WTC11 (cell line): ENCODE measurements at regions not wholly inside any gene's neighbourhood (a gene's known extent, or its start where the extent isn't known, plus 50 kb on each side); places are given as distances from the start of the nearest gene placed in this dataset.

Experiments
- ATAC-seq: fragments of 200-7000 bp; cut with Tn5 transposase; 2 replicates; pipeline ENCODE4 v1.10.0; 2021; ENCODE audit warnings: mild to moderate bottlenecking, moderate library complexity
- CTCF ChIA-PET: fragments of 300-600 bp; sonication (Branson Sonifier 250); formaldehyde crosslinking; loops from one replicate; lab custom pipeline; 2021; ENCODE audit warnings: antibody characterized with exemption; lab: Charles Lee
- POLR2A ChIA-PET: fragments of 350-600 bp; sonication (Branson Sonifier 250); formaldehyde crosslinking; loops from one replicate; lab custom pipeline; 2021; ENCODE audit warnings: antibody characterized with exemption; lab: Charles Lee
- DNase-seq: peaks from one replicate; pipeline ENCODE4 v3.0.0; 2021; ENCODE audit warnings: low spot score
- H3K27ac Mint-ChIP-seq: 2 replicates; pipeline ENCODE4 v1.8.0; 2021; ENCODE audit warnings: mixed read lengths
- H3K27me3 Mint-ChIP-seq: 2 replicates; pipeline ENCODE4 v1.8.0; 2021; ENCODE audit warnings: low read depth, mild to moderate bottlenecking, moderate library complexity, mixed read lengths
- H3K36me3 Mint-ChIP-seq: 2 replicates; pipeline ENCODE4 v1.8.0; 2021; ENCODE audit warnings: mixed read lengths
- H3K4me1 Mint-ChIP-seq: 2 replicates; pipeline ENCODE4 v1.8.0; 2022; ENCODE audit warnings: mixed read lengths
- H3K4me3 Mint-ChIP-seq: 2 replicates; pipeline ENCODE4 v1.8.0; 2021; ENCODE audit warnings: mild to moderate bottlenecking, moderate library complexity, mixed read lengths
- H3K9me3 Mint-ChIP-seq: 2 replicates; pipeline ENCODE4 v1.8.0; 2021; ENCODE audit warnings: mixed read lengths
- ARID4B ChIP-seq: sonication (generic); formaldehyde crosslinking; IDR thresholded peaks from 2 replicates; pipeline ENCODE4 v1.8.0; 2023; ENCODE audit warnings: missing genetic modification reagents, mild to moderate bottlenecking, borderline replicate concordance
- GABPB1 ChIP-seq: sonication (generic); formaldehyde crosslinking; IDR thresholded peaks from 2 replicates; pipeline ENCODE4 v1.8.1; 2023; ENCODE audit warnings: mild to moderate bottlenecking, missing genetic modification reagents
- NR1H2 ChIP-seq: sonication (generic); formaldehyde crosslinking; IDR thresholded peaks from 2 replicates; pipeline ENCODE4 v1.9.0; 2021; ENCODE audit warnings: mild to moderate bottlenecking, moderate library complexity, missing genetic modification reagents
- NR3C1 ChIP-seq: sonication (generic); formaldehyde crosslinking; conservative IDR thresholded peaks from 2 replicates; pipeline ENCODE4 v1.8.1; 2023; ENCODE audit warnings: low read depth, mild to moderate bottlenecking, missing genetic modification reagents
- ZBTB21 ChIP-seq: sonication (generic); formaldehyde crosslinking; IDR thresholded peaks from 2 replicates; pipeline ENCODE4 v1.8.1; 2023; ENCODE audit warnings: mild to moderate bottlenecking, missing genetic modification reagents, borderline replicate concordance
- ZNF121 ChIP-seq: sonication (generic); formaldehyde crosslinking; IDR thresholded peaks from 2 replicates; pipeline ENCODE4 v1.8.0; 2023; ENCODE audit warnings: missing genetic modification reagents
- ZNF138 ChIP-seq: sonication (generic); formaldehyde crosslinking; conservative IDR thresholded peaks from 2 replicates; pipeline ENCODE4 v1.8.1; 2022; ENCODE audit warnings: mild to moderate bottlenecking, moderate library complexity, missing genetic modification reagents
- ZNF219 ChIP-seq: sonication (generic); formaldehyde crosslinking; IDR thresholded peaks from 2 replicates; pipeline ENCODE4 v1.8.0; 2023; ENCODE audit warnings: missing genetic modification reagents, mild to moderate bottlenecking, borderline replicate concordance
- ZNF671 ChIP-seq: fragments of 250-450 bp; sonication (Bioruptor Pico); IDR thresholded peaks from 2 replicates; pipeline ENCODE4 v1.8.0; 2021; ENCODE audit warnings: mild to moderate bottlenecking
- TF ChIP-seq, protein P1 (sequence below): sonication (generic); formaldehyde crosslinking; conservative IDR thresholded peaks from 2 replicates; pipeline ENCODE4 v1.8.1; 2023; ENCODE audit warnings: mild to moderate bottlenecking, low read depth, missing genetic modification reagents, moderate library complexity
- TF ChIP-seq, protein P2 (sequence below): sonication (generic); formaldehyde crosslinking; IDR thresholded peaks from 2 replicates; pipeline ENCODE4 v1.8.1; 2022; ENCODE audit warnings: low read depth, missing genetic modification reagents, borderline replicate concordance
- TF ChIP-seq, protein P3 (sequence below): fragments of 250-450 bp; sonication (Bioruptor Pico); IDR thresholded peaks from 2 replicates; pipeline ENCODE4 v1.9.0; 2021; ENCODE audit warnings: mild to moderate bottlenecking, borderline replicate concordance
- TF ChIP-seq, protein P4 (sequence below): sonication (generic); formaldehyde crosslinking; IDR thresholded peaks from 2 replicates; pipeline ENCODE4 v1.8.0; 2022; ENCODE audit warnings: mild to moderate bottlenecking, missing genetic modification reagents

- TF ChIP-seq, protein P1, sequence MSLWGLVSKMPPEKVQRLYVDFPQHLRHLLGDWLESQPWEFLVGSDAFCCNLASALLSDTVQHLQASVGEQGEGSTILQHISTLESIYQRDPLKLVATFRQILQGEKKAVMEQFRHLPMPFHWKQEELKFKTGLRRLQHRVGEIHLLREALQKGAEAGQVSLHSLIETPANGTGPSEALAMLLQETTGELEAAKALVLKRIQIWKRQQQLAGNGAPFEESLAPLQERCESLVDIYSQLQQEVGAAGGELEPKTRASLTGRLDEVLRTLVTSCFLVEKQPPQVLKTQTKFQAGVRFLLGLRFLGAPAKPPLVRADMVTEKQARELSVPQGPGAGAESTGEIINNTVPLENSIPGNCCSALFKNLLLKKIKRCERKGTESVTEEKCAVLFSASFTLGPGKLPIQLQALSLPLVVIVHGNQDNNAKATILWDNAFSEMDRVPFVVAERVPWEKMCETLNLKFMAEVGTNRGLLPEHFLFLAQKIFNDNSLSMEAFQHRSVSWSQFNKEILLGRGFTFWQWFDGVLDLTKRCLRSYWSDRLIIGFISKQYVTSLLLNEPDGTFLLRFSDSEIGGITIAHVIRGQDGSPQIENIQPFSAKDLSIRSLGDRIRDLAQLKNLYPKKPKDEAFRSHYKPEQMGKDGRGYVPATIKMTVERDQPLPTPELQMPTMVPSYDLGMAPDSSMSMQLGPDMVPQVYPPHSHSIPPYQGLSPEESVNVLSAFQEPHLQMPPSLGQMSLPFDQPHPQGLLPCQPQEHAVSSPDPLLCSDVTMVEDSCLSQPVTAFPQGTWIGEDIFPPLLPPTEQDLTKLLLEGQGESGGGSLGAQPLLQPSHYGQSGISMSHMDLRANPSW (CRISPR knock-in tag): no peak
- TF ChIP-seq ZNF121 (CRISPR knock-in tag): no peak
- TF ChIP-seq ZBTB21 (CRISPR knock-in tag): no peak
- TF ChIP-seq, all 79 proteins: peak for 0
Measured at GRCh38 chr4:18127030-18127429, 105.5 kb upstream of the LCORL start (continued).

- POLR2A ChIA-PET: no interaction called here
- Mint-ChIP-seq H3K9me3 (no peaks in the 10 kb centered on the region), H3K4me1 (no peaks in the 10 kb centered on the region), H3K36me3 (no peaks in the 10 kb centered on the region), H3K4me3 (no peak overlapping the region)
- CTCF ChIA-PET: no interaction called here
- ATAC-seq (no peak), DNase-seq (no peak)
- TF ChIP-seq ARID4B (no peak), ZNF671 (CRISPR knock-in tag) (no peak), NR3C1 (CRISPR knock-in tag) (no peak), ZNF219 (CRISPR knock-in tag) (no peak), GABPB1 (no peak), NR1H2 (CRISPR knock-in tag) (no peak), ZNF138 (CRISPR knock-in tag) (no peak)
- TF ChIP-seq, protein P2, sequence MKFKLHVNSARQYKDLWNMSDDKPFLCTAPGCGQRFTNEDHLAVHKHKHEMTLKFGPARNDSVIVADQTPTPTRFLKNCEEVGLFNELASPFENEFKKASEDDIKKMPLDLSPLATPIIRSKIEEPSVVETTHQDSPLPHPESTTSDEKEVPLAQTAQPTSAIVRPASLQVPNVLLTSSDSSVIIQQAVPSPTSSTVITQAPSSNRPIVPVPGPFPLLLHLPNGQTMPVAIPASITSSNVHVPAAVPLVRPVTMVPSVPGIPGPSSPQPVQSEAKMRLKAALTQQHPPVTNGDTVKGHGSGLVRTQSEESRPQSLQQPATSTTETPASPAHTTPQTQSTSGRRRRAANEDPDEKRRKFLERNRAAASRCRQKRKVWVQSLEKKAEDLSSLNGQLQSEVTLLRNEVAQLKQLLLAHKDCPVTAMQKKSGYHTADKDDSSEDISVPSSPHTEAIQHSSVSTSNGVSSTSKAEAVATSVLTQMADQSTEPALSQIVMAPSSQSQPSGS: no peak
- TF ChIP-seq, protein P3, sequence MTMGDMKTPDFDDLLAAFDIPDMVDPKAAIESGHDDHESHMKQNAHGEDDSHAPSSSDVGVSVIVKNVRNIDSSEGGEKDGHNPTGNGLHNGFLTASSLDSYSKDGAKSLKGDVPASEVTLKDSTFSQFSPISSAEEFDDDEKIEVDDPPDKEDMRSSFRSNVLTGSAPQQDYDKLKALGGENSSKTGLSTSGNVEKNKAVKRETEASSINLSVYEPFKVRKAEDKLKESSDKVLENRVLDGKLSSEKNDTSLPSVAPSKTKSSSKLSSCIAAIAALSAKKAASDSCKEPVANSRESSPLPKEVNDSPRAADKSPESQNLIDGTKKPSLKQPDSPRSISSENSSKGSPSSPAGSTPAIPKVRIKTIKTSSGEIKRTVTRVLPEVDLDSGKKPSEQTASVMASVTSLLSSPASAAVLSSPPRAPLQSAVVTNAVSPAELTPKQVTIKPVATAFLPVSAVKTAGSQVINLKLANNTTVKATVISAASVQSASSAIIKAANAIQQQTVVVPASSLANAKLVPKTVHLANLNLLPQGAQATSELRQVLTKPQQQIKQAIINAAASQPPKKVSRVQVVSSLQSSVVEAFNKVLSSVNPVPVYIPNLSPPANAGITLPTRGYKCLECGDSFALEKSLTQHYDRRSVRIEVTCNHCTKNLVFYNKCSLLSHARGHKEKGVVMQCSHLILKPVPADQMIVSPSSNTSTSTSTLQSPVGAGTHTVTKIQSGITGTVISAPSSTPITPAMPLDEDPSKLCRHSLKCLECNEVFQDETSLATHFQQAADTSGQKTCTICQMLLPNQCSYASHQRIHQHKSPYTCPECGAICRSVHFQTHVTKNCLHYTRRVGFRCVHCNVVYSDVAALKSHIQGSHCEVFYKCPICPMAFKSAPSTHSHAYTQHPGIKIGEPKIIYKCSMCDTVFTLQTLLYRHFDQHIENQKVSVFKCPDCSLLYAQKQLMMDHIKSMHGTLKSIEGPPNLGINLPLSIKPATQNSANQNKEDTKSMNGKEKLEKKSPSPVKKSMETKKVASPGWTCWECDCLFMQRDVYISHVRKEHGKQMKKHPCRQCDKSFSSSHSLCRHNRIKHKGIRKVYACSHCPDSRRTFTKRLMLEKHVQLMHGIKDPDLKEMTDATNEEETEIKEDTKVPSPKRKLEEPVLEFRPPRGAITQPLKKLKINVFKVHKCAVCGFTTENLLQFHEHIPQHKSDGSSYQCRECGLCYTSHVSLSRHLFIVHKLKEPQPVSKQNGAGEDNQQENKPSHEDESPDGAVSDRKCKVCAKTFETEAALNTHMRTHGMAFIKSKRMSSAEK: no peak
- TF ChIP-seq, protein P4, sequence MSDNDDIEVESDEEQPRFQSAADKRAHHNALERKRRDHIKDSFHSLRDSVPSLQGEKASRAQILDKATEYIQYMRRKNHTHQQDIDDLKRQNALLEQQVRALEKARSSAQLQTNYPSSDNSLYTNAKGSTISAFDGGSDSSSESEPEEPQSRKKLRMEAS (CRISPR knock-in tag): no peak
- TF ChIP-seq, all 79 proteins: peak for 0
- H3K27ac Mint-ChIP-seq: no peak overlapping the region
- H3K27me3 Mint-ChIP-seq: no peaks in the 10 kb centered on the region
Measured at GRCh38 chr4:18113710-18114331, 92.3 kb upstream of the LCORL start.
